ENCODE measurements at regions not wholly inside any gene's neighbourhood (a gene's known extent, or its start where the extent isn't known, plus 50 kb on each side); places are given as distances from the start of the nearest gene placed in this dataset.

DNA sequence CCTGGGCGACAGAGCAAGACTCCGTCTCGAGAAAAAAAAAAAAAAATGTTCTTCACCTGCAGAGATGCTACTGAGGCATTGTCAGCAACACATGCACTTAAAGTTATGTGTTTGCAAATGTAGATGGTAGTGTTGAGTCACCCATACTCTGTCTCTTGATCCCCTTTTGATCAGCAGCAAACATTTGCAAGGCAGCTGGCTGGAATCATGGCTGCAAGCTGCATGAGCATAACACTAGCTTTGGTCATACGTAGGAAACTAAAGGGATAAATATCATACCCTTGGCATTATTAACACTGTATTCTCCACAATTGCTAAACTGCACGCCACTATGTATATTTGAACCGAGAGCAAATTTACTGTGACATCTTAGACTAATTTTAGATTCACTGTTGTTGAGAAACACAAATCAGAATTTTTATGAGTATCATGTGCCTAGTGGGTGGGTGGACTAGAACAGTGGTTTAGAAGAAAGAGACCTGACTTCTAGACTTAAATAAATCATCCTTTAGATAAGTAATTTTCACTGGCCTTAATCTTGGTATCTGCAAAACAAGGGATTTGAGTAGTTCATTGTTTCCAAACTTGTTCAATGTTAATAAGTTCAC is 229.3 kb upstream of the MEOX2 start:
- no peaks in the 10 kb centered on the region for H3K9me3 ChIP-seq (ENCODE audit: control insufficient read depth in 4 of 4, low read length in 3 of 4)
- H3K27me3 ChIP-seq (ENCODE audit: control insufficient read depth in 4 of 4, insufficient read depth in 4 of 4, low read length in 3 of 4), result no peaks in the 10 kb centered on the region
- DNase-seq (ENCODE audit: low spot score), result no peak
- TF ChIP-seq, protein P1, sequence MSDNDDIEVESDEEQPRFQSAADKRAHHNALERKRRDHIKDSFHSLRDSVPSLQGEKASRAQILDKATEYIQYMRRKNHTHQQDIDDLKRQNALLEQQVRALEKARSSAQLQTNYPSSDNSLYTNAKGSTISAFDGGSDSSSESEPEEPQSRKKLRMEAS (IDR thresholded peaks at IDR 0.05), result no peak
- no peak for TF ChIP-seq RAD21 (IDR thresholded peaks at IDR 0.05)
- no peak for TF ChIP-seq HNF4G (IDR thresholded peaks at IDR 0.05)
- TF ChIP-seq RXRA (IDR thresholded peaks at IDR 0.05), result no peak
- TF ChIP-seq TAF1 (conservative IDR thresholded peaks at IDR 0.05), result no peak
- TF ChIP-seq NR2F2 (IDR thresholded peaks at IDR 0.05), result no peak
- H3K9ac ChIP-seq (ENCODE audit: low read depth in 1 of 2, low read length in 2 of 2), result no peak overlapping the region
- no peaks in the 10 kb centered on the region for H3K4me1 ChIP-seq (ENCODE audit: control insufficient read depth in 4 of 4, insufficient read depth in 4 of 4, low read length in 3 of 4)
- WGBS, result 91% methylated on average over 6 of the region's 6 CpGs
- H3K27ac ChIP-seq (ENCODE audit: low read depth in 1 of 2, low read length in 2 of 2), result no peak overlapping the region
- no peak overlapping the region for H3K4me3 ChIP-seq (ENCODE audit: low read depth in 1 of 3, low read length in 3 of 3)
- H3K36me3 ChIP-seq (ENCODE audit: control insufficient read depth in 4 of 4, insufficient read depth in 3 of 4, low read depth in 1 of 4, low read length in 3 of 4), result no peaks in the 10 kb centered on the region

GRCh38 chr7:15914611-15915010 is 228.1 kb upstream of the MEOX2 start:
- no peaks in the 10 kb centered on the region for H3K36me3 ChIP-seq (ENCODE audit: control insufficient read depth in 4 of 4, insufficient read depth in 3 of 4, low read depth in 1 of 4, low read length in 3 of 4)
- H3K9me3 ChIP-seq (ENCODE audit: control insufficient read depth in 4 of 4, low read length in 3 of 4), result no peaks in the 10 kb centered on the region
- H3K27me3 ChIP-seq (ENCODE audit: control insufficient read depth in 4 of 4, insufficient read depth in 4 of 4, low read length in 3 of 4), result no peaks in the 10 kb centered on the region
- DNase-seq (ENCODE audit: low spot score), result no peak
- no peak overlapping the region for H3K9ac ChIP-seq (ENCODE audit: low read depth in 1 of 2, low read length in 2 of 2)
- TF ChIP-seq REST (IDR thresholded peaks at IDR 0.05), result no peak
- no peak for TF ChIP-seq RXRA (IDR thresholded peaks at IDR 0.05)
- TF ChIP-seq, protein P1 (IDR thresholded peaks at IDR 0.05), result no peak
- TF ChIP-seq RAD21 (IDR thresholded peaks at IDR 0.05), result no peak
- TF ChIP-seq ZBTB33 (IDR thresholded peaks at IDR 0.05), result no peak
- no peak for TF ChIP-seq HNF4G (IDR thresholded peaks at IDR 0.05)
- TF ChIP-seq NR2F2 (IDR thresholded peaks at IDR 0.05), result no peak
- no peak for TF ChIP-seq SP1 (IDR thresholded peaks at IDR 0.05)
- TF ChIP-seq, protein P2, sequence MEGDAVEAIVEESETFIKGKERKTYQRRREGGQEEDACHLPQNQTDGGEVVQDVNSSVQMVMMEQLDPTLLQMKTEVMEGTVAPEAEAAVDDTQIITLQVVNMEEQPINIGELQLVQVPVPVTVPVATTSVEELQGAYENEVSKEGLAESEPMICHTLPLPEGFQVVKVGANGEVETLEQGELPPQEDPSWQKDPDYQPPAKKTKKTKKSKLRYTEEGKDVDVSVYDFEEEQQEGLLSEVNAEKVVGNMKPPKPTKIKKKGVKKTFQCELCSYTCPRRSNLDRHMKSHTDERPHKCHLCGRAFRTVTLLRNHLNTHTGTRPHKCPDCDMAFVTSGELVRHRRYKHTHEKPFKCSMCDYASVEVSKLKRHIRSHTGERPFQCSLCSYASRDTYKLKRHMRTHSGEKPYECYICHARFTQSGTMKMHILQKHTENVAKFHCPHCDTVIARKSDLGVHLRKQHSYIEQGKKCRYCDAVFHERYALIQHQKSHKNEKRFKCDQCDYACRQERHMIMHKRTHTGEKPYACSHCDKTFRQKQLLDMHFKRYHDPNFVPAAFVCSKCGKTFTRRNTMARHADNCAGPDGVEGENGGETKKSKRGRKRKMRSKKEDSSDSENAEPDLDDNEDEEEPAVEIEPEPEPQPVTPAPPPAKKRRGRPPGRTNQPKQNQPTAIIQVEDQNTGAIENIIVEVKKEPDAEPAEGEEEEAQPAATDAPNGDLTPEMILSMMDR (IDR thresholded peaks at IDR 0.05; ENCODE audit: low read depth, low read length, missing input control), result no peak
- TF ChIP-seq JUND (IDR thresholded peaks at IDR 0.05), result no peak
- TF ChIP-seq, protein P3, sequence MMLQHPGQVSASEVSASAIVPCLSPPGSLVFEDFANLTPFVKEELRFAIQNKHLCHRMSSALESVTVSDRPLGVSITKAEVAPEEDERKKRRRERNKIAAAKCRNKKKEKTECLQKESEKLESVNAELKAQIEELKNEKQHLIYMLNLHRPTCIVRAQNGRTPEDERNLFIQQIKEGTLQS (IDR thresholded peaks at IDR 0.05), result no peak
- TF ChIP-seq YY1 (IDR thresholded peaks at IDR 0.05), result no peak
- no peak for TF ChIP-seq FOXA1 (IDR thresholded peaks at IDR 0.05)
- TF ChIP-seq FOXA2 (IDR thresholded peaks at IDR 0.05), result no peak
- TF ChIP-seq EGR1 (IDR thresholded peaks at IDR 0.05; ENCODE audit: low read depth in 2 of 2), result no peak
- H3K4me1 ChIP-seq (ENCODE audit: control insufficient read depth in 4 of 4, insufficient read depth in 4 of 4, low read length in 3 of 4), result no peaks in the 10 kb centered on the region
- H3K27ac ChIP-seq (ENCODE audit: low read depth in 1 of 2, low read length in 2 of 2), result no peak overlapping the region
- no peak overlapping the region for H3K4me3 ChIP-seq (ENCODE audit: low read depth in 1 of 3, low read length in 3 of 3)
- WGBS, result 91% methylated on average over 2 of the region's 2 CpGs

Measured in liver (tissue), 8 donors.